GM06990 (cell line): ENCODE measurements at regions not wholly inside any gene's neighbourhood (a gene's known extent, or its start where the extent isn't known, plus 50 kb on each side); places are given as distances from the start of the nearest gene placed in this dataset.

Experiments
- DNase-seq: peaks from one replicate; pipeline ENCODE4 v3.0.0-alpha.2; 2011; ENCODE audit not compliant: insufficient read length; ENCODE audit errors: extremely low read depth
- H3K27me3 ChIP-seq: replicated peaks from 2 replicates; pipeline ENCODE4 v1.6.0; 2011; ENCODE audit warnings: low read length; ENCODE audit not compliant: control insufficient read depth, insufficient read depth
- H3K36me3 ChIP-seq: 2 replicates; pipeline ENCODE4 v1.5.1; 2011; ENCODE audit warnings: low read length; ENCODE audit not compliant: control insufficient read depth, insufficient read depth
- H3K4me3 ChIP-seq: replicated peaks from 2 replicates; pipeline ENCODE4 v1.5.1; 2011; ENCODE audit warnings: low read depth, mild to moderate bottlenecking, control low read depth, low read length
- CTCF ChIP-seq: IDR thresholded peaks from 2 replicates; pipeline ENCODE4 v1.5.1; 2011; ENCODE audit warnings: low read length, control low read depth, mild to moderate bottlenecking, inconsistent platforms; ENCODE audit not compliant: insufficient read depth, poor library complexity, severe bottlenecking

- TF ChIP-seq CTCF: no peak
- Histone ChIP-seq H3K4me3 (no peak overlapping the region), H3K27me3 (no peaks in the 10 kb centered on the region; the same call in 1 of the 2 replicates), H3K36me3 (no peaks in the 10 kb centered on the region)
- DNase-seq: no peak
Observed at GRCh38 chr3:14324224-14324944, 78.0 kb upstream of the SLC6A6 start.

GRCh38 chr3:14328422-14328821, 74.0 kb upstream of the SLC6A6 start:
- no peak for TF ChIP-seq CTCF
- H3K36me3 ChIP-seq: no peaks in the 10 kb centered on the region
- H3K4me3 ChIP-seq: no peak overlapping the region
- no peaks in the 10 kb centered on the region; the same call in 1 of the 2 replicates for H3K27me3 ChIP-seq
- no peak for DNase-seq

GRCh38 chr3:14329116-14329830, 73.1 kb upstream of the SLC6A6 start:
- no peak for TF ChIP-seq CTCF
- no peak for DNase-seq
- Histone ChIP-seq H3K4me3 (no peak overlapping the region), H3K36me3 (no peaks in the 10 kb centered on the region), H3K27me3 (no peaks in the 10 kb centered on the region)

GRCh38 chr3:14329842-14330241, 72.6 kb upstream of the SLC6A6 start:
- Histone ChIP-seq H3K27me3 (no peaks in the 10 kb centered on the region), H3K4me3 (no peak overlapping the region), H3K36me3 (no peaks in the 10 kb centered on the region)
- DNase-seq: no peak
- TF ChIP-seq CTCF: no peak

GRCh38 chr3:14330508-14330907, 71.9 kb upstream of the SLC6A6 start:
- Histone ChIP-seq H3K27me3 (no peaks in the 10 kb centered on the region), H3K4me3 (no peak overlapping the region), H3K36me3 (no peaks in the 10 kb centered on the region)
- no peak for DNase-seq
- no peak for TF ChIP-seq CTCF
